COLO668 (cell line): ENCODE measurements at regions not wholly inside any gene's neighbourhood (a gene's known extent, or its start where the extent isn't known, plus 50 kb on each side); places are given as distances from the start of the nearest gene placed in this dataset.

Source experiments
- DNase-seq: peaks from one replicate; lab custom pipeline; 2025; ENCODE audit not compliant: unreplicated experiment; lab: John Stamatoyannopoulos, UW

GRCh38 chr6:4466769-4467480 lies 309.3 kb upstream of the CDYL start:
- DNase-seq, result no peak

GRCh38 chr6:4466261-4466660 lies 309.9 kb upstream of the CDYL start:
- DNase-seq, result no peak

GRCh38 chr6:4464638-4465037 lies 311.6 kb upstream of the CDYL start:
- no peak for DNase-seq

- no peak for DNase-seq
Observed at GRCh38 chr6:4463236-4463635, 313.0 kb upstream of the CDYL start.

- no peak for DNase-seq
Observed at GRCh38 chr6:4460586-4461475, 315.4 kb upstream of the CDYL start.

GRCh38 chr6:4459996-4460395 lies 316.2 kb upstream of the CDYL start:
- no peak for DNase-seq

GRCh38 chr6:4459032-4459431 lies 317.2 kb upstream of the CDYL start:
- no peak for DNase-seq

GRCh38 chr6:4451718-4452117 lies 316.3 kb upstream of the ECI2 start:
- DNase-seq, result no peak

GRCh38 chr6:4451081-4451480 lies 315.7 kb upstream of the ECI2 start:
- DNase-seq, result no peak

- DNase-seq, result no peak
Observed at GRCh38 chr6:4450237-4450636, 314.9 kb upstream of the ECI2 start.

GRCh38 chr6:4449409-4449808 lies 314.0 kb upstream of the ECI2 start:
- no peak for DNase-seq

- no peak for DNase-seq
Observed at GRCh38 chr6:4448841-4449240, 313.5 kb upstream of the ECI2 start.

- no peak for DNase-seq
Observed at GRCh38 chr6:4447639-4448330, 312.4 kb upstream of the ECI2 start.

GRCh38 chr6:4446982-4447381 lies 311.6 kb upstream of the ECI2 start:
- DNase-seq, result no peak

GRCh38 chr6:4441981-4442434 lies 306.6 kb upstream of the ECI2 start:
- no peak for DNase-seq

GRCh38 chr6:4439159-4439558 lies 303.8 kb upstream of the ECI2 start:
- no peak for DNase-seq

GRCh38 chr6:4437342-4437741 lies 302.0 kb upstream of the ECI2 start:
- no peak for DNase-seq

GRCh38 chr6:4435981-4436445 lies 300.6 kb upstream of the ECI2 start:
- DNase-seq, result no peak

- DNase-seq, result no peak
Observed at GRCh38 chr6:4434655-4435054, 299.3 kb upstream of the ECI2 start.

- no peak for DNase-seq
Observed at GRCh38 chr6:4433199-4433598, 297.8 kb upstream of the ECI2 start.

GRCh38 chr6:4426968-4427367 lies 291.6 kb upstream of the ECI2 start:
- no peak for DNase-seq

- no peak for DNase-seq
Observed at GRCh38 chr6:4421837-4422236, 286.5 kb upstream of the ECI2 start.
